GM21528 (cell line): ENCODE measurements at regions not wholly inside any gene's neighbourhood (a gene's known extent, or its start where the extent isn't known, plus 50 kb on each side); places are given as distances from the start of the nearest gene placed in this dataset.

ENCODE experiments used
- ATAC-seq: cut with Tn5 transposase; IDR thresholded peaks from one replicate; pipeline ENCODE4 v1.9.1; 2021; ENCODE audit warnings: mild to moderate bottlenecking, moderate library complexity; ENCODE audit not compliant: unreplicated experiment, low FRiP score

DNA sequence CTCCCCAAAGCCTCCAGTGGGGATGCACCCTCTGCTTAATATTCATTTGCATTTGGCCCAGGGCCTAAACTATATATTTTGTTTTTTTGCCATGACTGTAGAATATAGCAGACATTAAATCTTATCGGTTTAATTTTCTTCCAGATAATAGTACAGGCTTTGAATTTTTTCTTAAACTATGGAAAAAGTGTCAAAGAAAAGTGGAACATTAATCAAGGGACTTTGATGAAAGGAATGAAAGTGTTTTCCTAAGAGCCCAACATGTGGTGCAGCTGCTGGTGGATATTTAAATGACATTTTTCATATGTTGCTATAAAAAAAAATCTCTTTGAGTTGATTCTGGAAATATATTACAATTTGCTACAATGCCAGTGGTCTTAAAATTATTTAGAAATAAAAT lies 346.8 kb downstream of the CYP26B1 start:
- ATAC-seq: no peak

DNA sequence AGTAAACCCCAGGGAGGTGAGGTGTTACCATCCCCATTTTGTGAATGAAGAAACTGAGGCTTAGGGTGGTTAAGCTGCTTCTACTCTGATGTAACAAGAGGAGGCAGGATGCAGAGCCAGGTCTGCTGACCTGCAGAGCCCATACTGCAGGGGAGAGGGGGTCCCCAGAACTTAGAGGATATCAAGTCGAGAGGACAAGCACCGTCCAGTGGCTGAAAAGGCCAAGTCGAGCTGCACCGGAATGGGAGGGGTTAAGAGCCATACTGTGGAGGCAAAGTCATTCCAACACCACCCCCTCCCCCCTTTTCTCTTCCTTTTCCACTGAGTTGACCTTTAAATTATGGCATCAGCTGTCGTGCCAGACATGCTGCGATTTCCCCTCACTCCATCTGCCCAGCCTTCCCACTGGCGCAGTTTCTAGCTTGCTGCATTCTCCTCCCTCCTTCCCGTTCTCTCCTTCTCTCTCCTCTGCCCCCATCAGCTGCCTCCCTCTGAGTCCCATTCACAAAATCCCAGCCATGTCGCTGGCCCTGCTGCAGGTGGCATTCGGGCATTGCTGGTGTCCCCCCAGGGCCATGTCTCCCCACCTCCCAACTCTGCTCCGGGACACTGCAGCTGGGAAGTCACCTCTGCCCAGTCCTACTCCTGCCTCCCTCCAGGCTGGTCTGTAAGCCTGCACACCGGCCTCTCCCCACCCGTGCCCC lies 346.9 kb downstream of the DYSF start:
- ATAC-seq: no peak

DNA sequence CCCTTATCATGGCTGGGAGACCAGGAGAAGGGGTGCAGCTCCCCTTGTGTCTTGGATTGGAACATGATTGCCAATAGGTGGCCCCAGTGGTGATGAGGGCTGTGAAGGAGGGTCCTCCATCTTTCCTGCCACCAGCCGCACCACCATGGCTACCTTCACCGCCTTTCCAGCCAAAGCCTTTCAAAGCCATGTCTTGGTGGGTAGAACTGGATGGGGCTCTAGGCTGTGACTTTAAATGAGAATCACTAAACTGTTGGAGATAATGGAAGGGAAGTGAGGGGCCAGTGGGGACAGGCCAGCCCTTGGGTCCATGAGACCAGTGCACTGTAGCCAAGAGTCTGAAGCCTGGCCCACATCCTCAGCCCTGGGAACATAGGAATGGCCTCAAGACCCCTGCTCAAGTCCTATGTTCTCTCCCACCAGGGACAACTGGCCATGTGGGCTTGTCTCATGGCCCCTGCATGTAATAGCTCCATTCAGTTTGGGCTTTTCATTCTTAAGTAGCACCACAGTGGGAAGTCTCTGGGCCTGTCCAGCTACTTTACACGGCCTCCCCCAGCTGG lies 345.7 kb downstream of the DYSF start:
- ATAC-seq: no peak

DNA sequence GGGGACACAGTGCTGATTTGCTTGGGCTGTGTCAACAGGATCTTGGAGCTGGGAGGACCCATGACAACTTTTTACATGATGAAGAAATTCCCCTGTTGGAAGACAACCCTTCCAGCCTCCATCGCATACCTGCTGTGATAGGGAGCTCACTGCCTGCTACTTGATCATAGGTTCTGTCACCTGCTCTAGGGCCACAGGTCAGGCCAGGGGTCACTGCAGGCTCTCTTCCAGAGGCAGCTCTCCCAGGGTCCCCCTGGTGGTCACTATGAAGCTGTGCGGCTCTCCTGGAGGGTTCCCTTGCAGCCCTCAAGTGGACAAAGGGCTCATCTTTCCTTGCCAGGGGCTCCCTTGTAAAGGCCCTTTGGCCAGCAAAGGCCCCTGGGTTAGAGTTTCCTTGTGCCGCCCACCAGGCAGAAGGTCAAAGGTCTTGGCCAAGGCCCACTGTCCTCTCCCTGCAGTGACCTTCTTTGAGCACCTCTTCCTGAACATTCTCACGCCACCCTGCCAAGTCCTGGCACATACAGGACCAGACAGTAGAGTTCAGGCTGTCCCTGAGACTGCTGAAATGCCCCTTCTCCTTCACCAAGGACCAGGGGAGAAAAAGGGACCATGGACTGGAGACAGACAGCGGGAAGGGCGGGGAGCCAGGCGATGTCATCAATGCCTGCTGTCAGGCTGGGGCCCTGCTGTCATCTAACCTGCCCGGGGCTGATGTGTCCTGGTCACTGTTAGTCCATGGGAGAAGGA lies 345.1 kb downstream of the DYSF start:
- ATAC-seq: no peak

DNA sequence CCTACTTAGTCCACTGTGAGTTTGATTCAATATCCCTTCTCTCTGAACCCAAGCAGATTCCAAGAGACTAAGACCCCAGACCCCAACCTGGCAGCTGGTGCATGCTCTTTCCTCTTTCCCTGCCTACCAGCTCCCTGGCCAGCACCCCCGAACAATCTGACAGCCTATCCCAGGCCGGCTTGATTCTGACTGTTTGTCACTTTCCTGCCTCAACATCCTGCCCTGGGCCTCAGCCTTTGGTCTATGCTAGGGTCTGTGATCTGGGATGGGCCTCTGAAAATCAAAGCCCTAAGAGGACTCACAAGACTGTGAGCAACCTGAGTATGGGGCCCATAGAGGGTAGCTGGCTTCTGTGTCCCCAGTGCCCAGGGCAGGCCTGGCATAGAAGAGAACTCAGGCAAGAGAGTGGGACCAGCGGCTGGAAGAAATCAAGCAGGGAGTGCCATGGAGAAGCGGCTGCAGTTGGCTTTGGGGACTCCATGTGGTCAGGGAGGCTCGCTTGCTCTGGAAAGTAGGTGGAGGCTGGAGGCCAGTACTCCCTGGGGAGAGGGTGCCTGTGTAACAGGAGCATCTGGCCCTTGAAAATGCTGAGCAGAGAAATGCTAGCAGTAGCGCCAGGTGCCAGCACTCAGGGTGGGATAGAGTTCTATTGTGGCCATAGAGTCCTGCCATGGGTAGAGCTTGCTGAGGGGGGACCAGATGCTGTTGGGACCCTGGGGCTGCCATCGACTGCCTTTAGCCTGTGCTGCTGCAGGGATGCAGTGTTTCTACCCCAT lies 343.9 kb downstream of the DYSF start:
- no peak for ATAC-seq

DNA sequence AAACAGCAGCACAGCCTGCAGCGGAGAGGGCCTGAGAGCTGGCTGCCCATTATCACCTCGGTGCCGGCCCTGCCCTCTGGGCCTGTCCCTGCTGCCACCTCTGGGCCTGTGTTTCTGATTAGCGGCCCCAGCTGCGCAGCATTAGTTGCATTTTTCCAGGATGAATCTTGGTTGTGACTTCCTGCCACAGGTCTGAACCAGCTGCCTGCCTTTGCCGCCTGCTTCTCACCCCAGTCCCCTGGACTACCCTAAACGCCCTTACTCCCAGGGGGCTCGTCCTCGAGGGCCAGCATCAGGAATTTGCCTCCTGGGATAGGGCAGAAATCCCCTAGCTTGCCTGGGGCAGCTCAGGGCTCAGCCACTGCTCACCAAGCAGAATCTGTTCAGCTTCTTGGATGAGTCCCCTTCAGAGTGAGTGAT lies 342.8 kb downstream of the DYSF start:
- ATAC-seq: no peak

DNA sequence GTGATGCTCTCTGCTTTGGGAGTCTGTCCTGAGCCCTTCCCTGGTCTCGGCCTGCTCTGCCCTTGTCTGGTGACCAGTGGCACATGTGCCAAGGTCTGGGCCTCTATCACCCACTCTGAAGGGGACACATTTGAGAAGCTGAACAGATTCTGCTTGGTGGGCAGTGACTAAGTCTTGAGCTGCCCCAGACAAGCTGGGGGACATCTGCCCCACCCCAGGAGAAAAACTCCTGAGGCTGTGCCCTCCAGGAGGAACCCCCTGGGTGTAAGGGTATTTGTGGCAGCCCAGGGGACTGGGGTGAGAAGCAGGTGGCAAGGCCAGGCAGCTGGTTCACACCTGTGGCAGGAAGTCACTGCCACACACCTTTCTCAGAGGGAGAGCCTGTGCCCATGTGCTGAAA lies 342.1 kb downstream of the DYSF start:
- no peak for ATAC-seq

DNA sequence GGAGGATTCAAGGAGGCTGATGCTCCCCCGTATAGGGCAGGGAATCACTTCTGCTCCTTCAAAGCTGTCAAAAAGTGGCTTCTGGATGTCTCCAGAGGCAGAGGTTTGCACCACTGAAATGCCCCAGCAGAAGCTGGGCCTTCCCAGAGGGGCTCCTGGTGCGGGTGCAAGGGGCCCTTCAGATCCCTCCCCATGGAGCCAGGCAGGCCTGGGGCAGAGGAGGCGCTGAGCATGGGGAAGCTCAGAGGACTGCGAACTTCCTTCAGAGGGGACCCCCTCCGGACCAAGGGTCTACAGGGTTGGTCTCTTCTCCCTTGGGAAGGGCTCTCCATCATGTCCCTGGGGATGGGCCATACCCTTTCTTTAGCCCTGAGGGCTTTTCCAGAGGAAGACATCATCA lies 341.2 kb downstream of the DYSF start:
- no peak for ATAC-seq

DNA sequence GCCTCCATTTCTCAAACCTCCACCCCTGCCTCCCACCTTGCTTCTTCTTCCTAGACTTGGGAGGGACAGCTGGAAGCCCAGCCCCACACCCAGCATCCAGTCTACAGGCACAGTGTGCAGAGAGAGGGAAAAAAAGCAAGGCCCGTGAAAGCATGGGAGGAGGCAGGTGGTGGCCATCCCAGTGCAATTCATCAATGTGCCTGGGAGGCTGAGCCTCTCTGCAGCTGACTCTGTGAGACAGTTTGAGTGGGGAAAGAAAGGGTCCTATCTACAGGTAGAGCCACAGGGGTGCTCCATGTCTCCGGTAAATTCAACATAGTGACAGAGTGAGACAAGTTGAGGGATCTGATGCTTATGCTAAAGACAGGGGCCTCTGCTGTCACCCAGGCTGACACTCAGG lies 340.6 kb downstream of the DYSF start:
- no peak for ATAC-seq

DNA sequence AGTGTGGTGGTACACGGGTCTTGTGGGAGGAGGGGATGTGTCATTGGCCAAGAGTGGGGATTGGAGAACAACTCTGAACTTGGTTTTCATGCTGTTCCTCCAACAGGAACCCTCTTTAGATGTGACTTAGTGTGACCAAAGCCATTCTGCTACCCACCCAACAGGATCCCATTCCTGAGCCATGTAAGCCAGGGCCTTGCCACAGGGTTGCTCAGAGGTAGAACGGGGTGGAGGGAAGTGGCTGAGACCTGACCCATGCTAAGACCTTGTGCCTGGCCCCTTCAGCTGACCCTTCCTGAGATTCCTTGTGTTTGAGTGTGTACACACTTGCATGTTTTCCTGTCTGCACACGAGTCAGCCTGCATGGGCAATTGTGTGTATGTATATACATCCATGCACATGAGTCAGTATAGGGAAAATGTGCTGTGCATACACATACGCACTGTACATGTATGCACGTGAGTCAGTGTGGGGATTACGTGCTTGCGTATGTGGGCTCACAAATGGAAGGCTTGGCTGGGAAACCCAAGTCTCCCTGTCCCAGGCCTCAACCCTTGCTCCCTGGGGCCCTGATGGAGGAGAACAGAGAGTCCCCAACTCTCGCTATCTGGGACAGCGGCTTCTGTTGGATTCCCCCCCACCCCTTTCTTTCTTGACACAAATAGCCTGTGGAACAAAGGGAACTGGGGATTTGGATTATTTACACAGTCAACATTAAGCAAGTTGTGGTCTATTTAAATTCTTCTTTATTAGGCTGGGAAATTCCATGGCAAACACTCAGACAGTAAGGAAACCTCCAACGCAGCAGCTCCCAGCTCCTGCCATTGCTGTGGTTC lies 339.8 kb downstream of the DYSF start:
- no peak for ATAC-seq

DNA sequence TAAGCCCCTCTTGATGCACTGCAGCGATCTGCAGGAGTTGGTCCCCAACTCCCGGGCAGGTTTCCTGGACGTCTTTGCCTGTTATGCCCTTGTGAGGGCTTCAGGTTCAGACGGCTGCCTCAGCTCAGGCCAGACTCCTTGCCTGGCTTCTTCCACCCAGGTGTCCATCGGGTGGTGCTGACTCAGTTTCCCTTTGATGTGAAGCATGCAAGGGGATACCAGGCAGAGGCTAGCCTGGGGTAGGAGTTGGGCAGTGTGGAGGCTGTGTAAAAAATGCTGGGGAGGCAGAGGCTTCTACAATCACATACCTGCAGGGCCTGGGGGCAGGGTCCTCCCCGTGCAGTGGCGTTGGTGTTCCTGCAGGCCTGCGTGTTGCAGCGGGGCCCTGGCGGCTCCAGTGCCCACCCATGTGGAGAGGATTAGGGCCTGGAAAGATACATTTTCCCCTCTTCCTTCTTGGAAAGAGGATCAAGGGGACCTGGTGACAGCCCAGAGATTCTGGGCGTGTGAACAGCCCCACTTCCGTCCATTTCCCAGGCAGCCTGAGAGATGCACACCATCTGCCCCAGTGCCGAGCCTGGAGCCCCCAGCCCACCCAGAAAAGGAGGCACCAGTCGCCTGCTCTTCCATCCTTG lies 338.3 kb downstream of the DYSF start:
- no peak for ATAC-seq

DNA sequence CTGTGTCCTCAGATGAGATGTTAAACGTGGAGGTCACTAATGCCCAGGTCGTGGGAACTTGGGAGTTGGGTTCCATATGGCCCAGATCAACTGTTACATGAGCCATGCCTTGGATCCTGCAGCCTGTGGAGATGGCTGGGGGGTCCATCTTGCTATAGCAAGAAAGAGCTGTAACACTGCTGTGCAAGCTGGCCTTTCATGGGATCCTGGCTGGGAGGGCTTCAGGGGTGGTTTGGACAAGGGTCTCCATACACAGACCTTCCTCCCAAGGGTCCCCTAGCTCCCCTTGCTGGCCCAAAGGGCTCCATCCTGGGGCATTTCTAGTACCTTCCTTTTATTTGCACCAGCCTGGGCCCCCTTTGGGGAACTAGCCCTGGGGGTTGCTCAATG lies 337.7 kb downstream of the DYSF start:
- ATAC-seq: no peak

DNA sequence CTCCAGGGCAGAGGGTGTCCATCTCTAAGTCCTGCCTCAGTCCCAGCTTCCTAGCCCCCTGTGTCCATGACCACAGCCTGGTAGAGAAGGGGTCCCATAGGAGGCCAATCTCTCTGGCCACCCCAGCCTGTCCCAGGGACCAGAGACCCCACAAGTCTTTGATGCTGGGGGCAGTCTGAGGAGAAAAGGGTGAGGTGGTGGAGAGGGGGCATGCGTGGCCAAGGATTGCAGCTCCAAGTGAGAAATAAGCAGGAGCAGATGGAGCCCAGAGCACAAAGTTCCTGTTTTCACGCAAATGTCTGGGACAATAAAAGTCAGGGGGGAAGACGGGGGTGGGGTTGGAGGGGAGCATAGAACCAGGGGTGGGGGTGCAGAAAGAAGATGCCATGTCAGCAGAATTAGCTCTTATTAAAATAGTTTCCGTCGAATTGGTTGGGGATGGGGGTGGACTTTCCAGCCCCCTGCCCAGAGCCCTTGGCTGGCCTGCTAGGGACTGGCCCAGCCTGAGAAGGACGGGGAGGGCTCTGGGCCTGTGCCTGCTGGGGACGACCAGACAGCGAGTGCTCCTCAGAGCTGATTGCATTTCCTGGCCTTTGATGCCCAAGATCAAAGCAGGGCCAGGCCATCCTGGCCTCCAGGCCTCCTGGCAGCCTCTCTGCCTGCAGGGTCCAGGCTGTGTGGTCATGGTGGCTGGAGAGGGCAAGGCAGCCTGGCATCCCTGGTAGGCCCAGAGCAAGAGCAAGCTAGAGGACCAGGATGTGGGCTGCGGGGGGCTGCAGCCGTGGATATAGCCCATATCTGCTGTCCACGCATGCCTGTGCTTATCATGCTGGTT lies 337.1 kb downstream of the DYSF start:
- ATAC-seq: no peak

DNA sequence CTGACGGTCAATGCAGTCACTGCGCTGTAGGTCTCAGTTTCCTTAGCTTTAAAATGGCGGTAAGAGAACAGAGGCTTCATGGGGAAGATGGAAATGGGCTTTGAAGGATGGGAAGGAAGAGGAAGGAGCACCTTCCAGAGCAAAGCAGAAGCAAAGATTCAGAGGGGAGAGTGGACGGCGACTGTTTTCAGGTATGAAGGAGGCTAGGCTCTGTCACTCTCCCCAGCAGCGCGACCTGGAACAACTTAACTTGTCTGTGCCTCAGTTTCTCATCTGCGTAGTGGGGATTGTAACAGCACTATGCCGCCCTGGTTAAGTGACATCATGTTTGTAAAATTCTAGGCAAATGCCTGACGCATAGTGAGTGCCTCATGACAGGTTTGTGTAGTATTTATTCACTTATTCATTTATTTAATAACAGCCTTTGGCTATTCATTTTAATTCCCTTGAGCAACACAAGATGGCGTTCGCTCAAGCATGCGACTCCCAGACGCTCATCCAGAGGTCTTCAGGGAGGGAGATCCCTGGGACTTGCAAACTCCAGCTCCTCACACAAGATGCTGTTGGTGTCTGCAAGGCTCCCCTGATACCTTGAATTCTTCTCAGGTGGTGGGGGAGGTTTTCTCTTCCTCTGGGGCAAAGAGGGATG lies 336.3 kb downstream of the DYSF start:
- no peak for ATAC-seq

DNA sequence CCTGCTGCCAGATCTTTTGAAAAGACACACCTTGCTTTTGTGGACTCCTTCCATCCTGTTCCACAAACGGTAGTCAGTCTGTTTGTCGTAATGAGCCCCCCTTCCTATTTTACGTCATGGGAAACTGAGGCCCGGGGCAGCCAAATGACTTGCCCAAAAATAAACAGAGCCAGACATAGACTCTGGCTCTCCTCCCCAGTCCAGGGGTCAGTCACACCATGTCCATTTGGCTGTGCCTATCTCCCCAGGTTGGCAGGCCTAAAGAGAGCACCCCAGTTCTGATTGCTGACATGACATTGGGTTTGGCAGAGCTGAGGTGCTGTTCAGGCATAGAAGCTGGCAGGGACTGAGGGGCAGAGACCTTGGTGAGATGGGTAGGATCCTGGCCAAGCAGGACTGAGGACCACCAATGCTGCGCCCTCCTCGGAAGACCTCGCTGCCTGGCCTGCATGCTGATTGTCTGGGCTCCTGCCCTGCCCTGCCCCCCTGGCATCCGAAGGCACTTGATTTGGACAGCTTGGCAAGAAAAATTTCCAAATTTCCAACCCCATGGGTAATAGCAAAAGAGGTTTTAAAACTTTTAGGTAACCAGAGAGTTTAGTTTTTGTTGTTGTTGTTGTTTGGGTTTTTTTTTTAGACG lies 335.4 kb downstream of the DYSF start:
- ATAC-seq: no peak

DNA sequence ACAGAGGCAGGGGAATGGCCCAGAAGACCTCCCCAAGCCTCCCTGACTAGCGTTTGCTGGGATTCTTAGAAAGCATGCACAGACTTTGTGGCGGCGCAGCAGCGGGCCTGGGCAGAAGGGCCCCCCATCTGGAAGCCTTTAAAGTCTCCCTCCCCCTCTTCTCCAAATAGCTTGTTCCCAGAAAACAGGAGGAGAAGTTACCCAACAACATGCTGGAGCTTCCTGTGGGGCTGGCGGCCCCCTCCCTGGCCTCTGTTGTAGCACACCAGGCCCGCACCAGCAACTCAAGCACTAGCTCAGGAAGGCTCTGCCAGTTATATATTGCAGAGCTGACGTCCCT lies 334.8 kb downstream of the DYSF start:
- no peak for ATAC-seq

DNA sequence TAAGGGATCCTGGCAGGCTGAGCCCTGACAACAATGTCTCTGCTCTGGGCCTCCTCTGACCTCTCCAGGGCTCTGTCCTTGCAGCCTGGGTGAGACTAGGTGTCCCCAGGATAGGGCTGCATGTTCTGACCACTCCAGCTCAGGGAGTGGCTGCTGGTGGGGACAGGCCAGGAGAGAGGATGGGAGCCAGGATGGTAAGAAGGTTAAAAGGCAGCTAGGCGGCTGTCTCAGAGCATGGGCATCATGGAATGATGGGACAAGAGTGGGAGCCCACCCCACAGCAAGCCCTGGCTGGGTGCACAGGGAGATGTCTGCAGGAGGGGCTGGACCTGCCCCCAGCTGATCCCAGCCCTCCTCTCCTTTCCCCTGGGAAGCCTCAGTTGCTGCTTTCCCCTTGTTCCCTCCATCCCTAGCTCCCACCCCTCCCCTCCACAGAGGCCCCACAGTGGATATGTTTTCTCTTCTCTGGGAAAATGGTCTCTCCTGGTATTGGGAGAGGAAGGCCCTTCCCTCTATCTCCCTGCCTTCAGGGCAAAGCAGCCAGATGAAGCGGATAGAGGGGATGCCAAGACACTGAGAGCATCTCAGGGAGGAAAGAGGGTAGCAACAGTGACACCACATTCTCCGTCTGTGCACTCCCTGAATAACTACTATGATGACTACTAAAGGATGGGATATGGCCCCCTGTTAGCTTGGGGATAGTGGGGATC lies 334.3 kb downstream of the DYSF start:
- no peak for ATAC-seq

DNA sequence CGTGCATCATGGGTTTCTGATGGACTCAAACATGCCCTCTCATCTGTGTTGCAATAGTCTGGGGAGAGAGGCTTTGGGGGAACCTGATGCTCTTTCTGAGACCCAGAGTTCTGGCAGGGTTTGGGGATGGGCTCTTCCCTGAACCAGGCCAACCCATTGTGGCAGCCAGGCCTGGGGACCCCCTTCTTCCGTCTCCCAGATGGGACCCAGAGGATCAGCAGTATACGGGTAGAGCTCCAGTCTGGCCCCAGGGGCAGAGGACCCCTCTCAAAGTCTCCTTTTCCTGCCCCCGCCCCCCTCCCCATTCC lies 333.7 kb downstream of the DYSF start:
- no peak for ATAC-seq
